Esophagus squamous epithelium (tissue), 5 donors: ENCODE measurements at regions not wholly inside any gene's neighbourhood (a gene's known extent, or its start where the extent isn't known, plus 50 kb on each side); places are given as distances from the start of the nearest gene placed in this dataset.

Experiments
- DNase-seq: peaks from one replicate; lab custom pipeline; 2025; lab: John Stamatoyannopoulos, UW
- H3K27ac ChIP-seq, 4 donors: fragments of 200-600 bp; sonication (generic); one replicate each; pipeline ENCODE4 v1.5.1; 2016 to 2019; ENCODE audit warnings: mild to moderate bottlenecking in 1 of 4
- H3K27me3 ChIP-seq, 4 donors: fragments of 200-600 bp; sonication (generic); 1 replicate in 3 of 4; 2 replicates in 1 of 4; pipeline versions ENCODE4 v1.5.1 to v1.6.0; 2017 to 2021; ENCODE audit warnings: antibody characterized with exemption in 1 of 4
- H3K36me3 ChIP-seq, 3 donors: fragments of 200-600 bp; sonication (generic); one replicate each; pipeline ENCODE4 v1.5.1; 2016 to 2019
- H3K4me1 ChIP-seq, 3 donors: fragments of 200-600 bp; sonication (generic); one replicate each; pipeline ENCODE4 v1.5.1; 2017 to 2019
- H3K4me3 ChIP-seq, 4 donors: fragments of 200-600 bp; sonication (generic); 1 replicate in 3 of 4; 2 replicates in 1 of 4; pipeline ENCODE4 v1.5.1; 2016 to 2019; ENCODE audit warnings: mild to moderate bottlenecking in 2 of 4, moderate library complexity in 1 of 4
- H3K9me3 ChIP-seq, 3 donors: fragments of 200-600 bp; sonication (generic); one replicate each; pipeline ENCODE4 v1.5.1; 2016 to 2019
- CTCF ChIP-seq, 6 experiments: fragments of 450-650 bp in 4 of 6; fragments of 200-600 bp in 2 of 6; sonication (generic) in 2 of 6; IDR thresholded peaks; one replicate each; pipeline ENCODE4 v1.5.1; 2016 to 2019; ENCODE audit warnings: antibody characterized with exemption in 6 of 6, mild to moderate bottlenecking in 4 of 6, moderate library complexity in 4 of 6
- POLR2A ChIP-seq, 4 donors: fragments of 450-650 bp; IDR thresholded peaks; one replicate each; pipeline ENCODE4 v1.6.1; 2017; ENCODE audit warnings: antibody characterized with exemption in 4 of 4, mild to moderate bottlenecking in 4 of 4, moderate library complexity in 3 of 4
- WGBS, 2 donors: methylation state at CpG; one replicate each; pipeline ENCODE4 v1.1.5; 2018; 5-methylcytosine and 5-hydroxymethylcytosine counted together
- intact Hi-C: fragments of 100-400 bp; cut with DNase I; formaldehyde crosslinking; loops from one replicate; pipeline ENCODE4 v1.15.0; 2022
- donor health status: DM: yes; HTN: yes; CAD: no.

DNA sequence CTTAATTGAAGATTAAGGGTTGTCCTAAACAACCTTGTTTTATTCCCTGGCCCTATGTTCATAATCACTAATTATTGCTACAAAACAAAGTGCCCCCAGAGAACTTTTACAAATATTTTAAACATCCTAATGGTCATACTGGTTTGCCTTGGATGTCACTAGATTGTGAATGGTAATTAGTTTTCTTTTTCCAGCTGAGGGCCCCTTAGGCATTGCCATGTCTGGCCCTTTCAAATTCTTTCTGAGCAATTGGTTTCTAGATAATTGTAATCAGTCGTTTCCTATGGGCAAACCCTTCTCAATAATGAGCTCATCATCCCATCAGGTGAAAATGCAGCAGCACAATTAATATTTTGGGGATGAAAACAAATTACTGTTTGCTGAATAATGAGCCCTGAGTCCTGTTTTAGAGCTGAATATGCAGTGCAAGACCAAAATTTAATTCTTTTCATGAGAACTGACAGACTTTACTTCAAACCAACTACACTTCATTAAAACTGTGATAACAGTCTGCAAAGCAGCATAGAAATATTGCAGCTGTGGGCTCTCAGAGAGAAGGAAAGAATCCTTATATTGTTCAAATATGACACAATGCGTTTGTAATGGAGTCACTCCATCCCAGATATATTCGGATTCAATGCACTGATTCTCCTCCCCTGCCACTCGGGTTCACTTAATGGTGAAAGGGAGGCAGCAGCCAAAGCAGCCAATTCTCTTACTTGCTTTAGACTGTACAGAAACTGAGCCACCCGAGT, 67.7 kb upstream of the ARHGAP5 start:
- TF ChIP-seq CTCF (IDR thresholded peaks at IDR 0.05): no peak
- TF ChIP-seq POLR2A (IDR thresholded peaks at IDR 0.05): no peak
- H3K27me3 ChIP-seq: no peaks in the 10 kb centered on the region
- H3K36me3 ChIP-seq: no peaks in the 10 kb centered on the region
- intact Hi-C loops: no loop called here
- no peak overlapping the region for H3K27ac ChIP-seq
- H3K4me1 ChIP-seq: peaks cover 0 to 20% (median 18%) of the 10 kb centered on the region in 3 donors
- H3K4me3 ChIP-seq: no peak overlapping the region
- no peak for DNase-seq
- no peaks in the 10 kb centered on the region for H3K9me3 ChIP-seq
- 62 to 82% methylated on average over 4 to 5 of the region's 5 CpGs for WGBS, 2 donors

DNA sequence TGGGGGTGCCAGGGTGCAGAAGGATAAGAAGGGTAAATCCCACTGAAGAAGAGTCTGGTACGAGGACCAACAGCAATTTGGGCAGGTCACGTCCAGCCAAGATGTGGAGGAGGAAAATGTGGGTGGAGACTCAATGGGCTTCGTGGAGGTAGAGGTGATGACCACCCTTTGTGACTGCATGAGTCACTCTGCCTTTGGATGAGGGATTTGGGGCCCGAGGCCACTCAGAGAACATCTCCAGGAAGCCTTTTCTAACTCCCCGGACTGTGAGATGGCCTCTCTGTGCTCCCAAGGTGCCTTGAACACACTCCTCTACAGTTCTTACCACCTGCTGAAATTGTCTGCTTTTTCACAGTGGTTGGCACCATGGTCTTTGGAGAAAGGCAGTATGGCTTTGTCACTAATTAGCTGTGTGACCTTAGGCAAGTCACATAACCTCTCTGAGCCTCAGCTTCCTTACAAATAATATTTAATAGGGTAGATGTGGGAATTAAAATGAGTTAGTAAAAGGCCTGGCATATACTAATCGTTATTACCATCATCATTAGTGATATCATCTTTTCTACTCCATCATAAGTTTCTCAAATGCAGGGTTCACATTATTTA, 67.0 kb upstream of the ARHGAP5 start:
- no peak overlapping the region for H3K27ac ChIP-seq
- peaks cover 0 to 20% (median 18%) of the 10 kb centered on the region in 3 donors for H3K4me1 ChIP-seq
- no peaks in the 10 kb centered on the region for H3K36me3 ChIP-seq
- no peak overlapping the region for H3K4me3 ChIP-seq
- TF ChIP-seq POLR2A (IDR thresholded peaks at IDR 0.05): no peak
- no peak for TF ChIP-seq CTCF (IDR thresholded peaks at IDR 0.05)
- no peaks in the 10 kb centered on the region for H3K9me3 ChIP-seq
- DNase-seq: no peak
- 69 to 74% methylated on average over 6 of the region's 6 CpGs for WGBS, 2 donors
- H3K27me3 ChIP-seq: no peaks in the 10 kb centered on the region
- intact Hi-C loops: no loop called here

GRCh38 chr14:32010604-32011125, 66.4 kb upstream of the ARHGAP5 start:
- H3K36me3 ChIP-seq: no peaks in the 10 kb centered on the region
- no peak overlapping the region for H3K4me3 ChIP-seq
- no peak for DNase-seq
- 83 to 96% methylated on average over 4 of the region's 4 CpGs for WGBS, 2 donors
- no peaks in the 10 kb centered on the region for H3K27me3 ChIP-seq
- intact Hi-C loops: no loop called here
- TF ChIP-seq POLR2A (IDR thresholded peaks at IDR 0.05) (no peak), CTCF (IDR thresholded peaks at IDR 0.05) (no peak)
- no peaks in the 10 kb centered on the region for H3K9me3 ChIP-seq
- no peak overlapping the region for H3K27ac ChIP-seq
- peaks cover 0 to 20% (median 18%) of the 10 kb centered on the region in 3 donors for H3K4me1 ChIP-seq

DNA sequence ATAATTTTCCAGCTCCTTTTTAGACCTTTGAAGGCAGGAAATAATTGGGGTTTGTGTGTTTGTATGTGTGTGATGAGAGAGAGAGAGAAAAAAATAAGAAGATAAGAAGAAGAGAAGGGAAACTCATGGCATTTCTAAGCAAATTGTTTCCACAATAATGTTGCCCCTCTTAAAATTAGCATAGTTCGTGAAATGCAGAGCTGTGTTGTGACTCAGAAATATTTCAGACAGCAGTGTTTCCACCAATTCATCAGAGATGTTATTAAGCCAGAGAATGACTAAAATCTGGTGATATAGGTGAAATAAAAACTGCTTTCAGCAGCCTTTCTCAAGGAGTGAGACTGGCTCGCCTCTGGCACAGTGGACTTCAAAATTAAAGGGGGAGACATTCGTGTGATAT, 65.9 kb upstream of the ARHGAP5 start:
- intact Hi-C loops: no loop called here
- Histone ChIP-seq H3K4me1 (peaks cover 0 to 17% (median 14%) of the 10 kb centered on the region in 3 donors), H3K27ac (no peak overlapping the region), H3K4me3 (no peak overlapping the region), H3K9me3 (no peaks in the 10 kb centered on the region), H3K36me3 (no peaks in the 10 kb centered on the region), H3K27me3 (no peaks in the 10 kb centered on the region)
- 79 to 83% methylated on average over 3 of the region's 3 CpGs for WGBS, 2 donors
- no peak for TF ChIP-seq POLR2A (IDR thresholded peaks at IDR 0.05)
- TF ChIP-seq CTCF (IDR thresholded peaks at IDR 0.05): no peak
- DNase-seq: no peak

GRCh38 chr14:32012062-32012461, 65.0 kb upstream of the ARHGAP5 start:
- no peaks in the 10 kb centered on the region for H3K36me3 ChIP-seq
- no peak overlapping the region for H3K4me3 ChIP-seq
- peaks cover 0 to 11% (median 5%) of the 10 kb centered on the region in 3 donors for H3K4me1 ChIP-seq
- TF ChIP-seq POLR2A (IDR thresholded peaks at IDR 0.05): no peak
- no peak for TF ChIP-seq CTCF (IDR thresholded peaks at IDR 0.05)
- no peaks in the 10 kb centered on the region for H3K9me3 ChIP-seq
- DNase-seq: no peak
- no peaks in the 10 kb centered on the region for H3K27me3 ChIP-seq
- intact Hi-C loops: no loop called here
- no peak overlapping the region for H3K27ac ChIP-seq
